Lung (tissue), 11 donors: ENCODE measurements at regions not wholly inside any gene's neighbourhood (a gene's known extent, or its start where the extent isn't known, plus 50 kb on each side); places are given as distances from the start of the nearest gene placed in this dataset.

Experiments
- ATAC-seq: fragments of 200-7000 bp; cut with Tn5 transposase; one replicate; pipeline ENCODE4 v1.9.1; 2020; ENCODE audit warnings: moderate number of reproducible peaks; ENCODE audit not compliant: insufficient read depth, low FRiP score
- DNase-seq, 3 donors: peaks; one replicate each; pipeline ENCODE4 v3.0.0-alpha.2; 2013 to 2017
- H3K27ac ChIP-seq, 2 donors: one replicate each; pipeline ENCODE4 v1.5.1; 2013; ENCODE audit warnings: mild to moderate bottlenecking in 2 of 2, moderate library complexity in 2 of 2, control low read depth in 1 of 2, inconsistent platforms in 1 of 2, low read depth in 1 of 2, low read length in 1 of 2
- H3K27me3 ChIP-seq, 3 donors: one replicate each; pipeline ENCODE4 v1.5.1; 2013; ENCODE audit warnings: low read length in 2 of 3; ENCODE audit not compliant: control insufficient read depth in 3 of 3, insufficient read depth in 3 of 3
- H3K36me3 ChIP-seq, 4 donors: one replicate each; pipeline ENCODE4 v1.5.1; 2013; ENCODE audit warnings: low read length in 4 of 4, mild to moderate bottlenecking in 1 of 4, moderate library complexity in 1 of 4; ENCODE audit not compliant: control insufficient read depth in 4 of 4, insufficient read depth in 4 of 4
- H3K4me1 ChIP-seq, 5 donors: one replicate each; pipeline ENCODE4 v1.5.1; 2013; ENCODE audit warnings: low read length in 5 of 5, mild to moderate bottlenecking in 2 of 5, moderate library complexity in 1 of 5; ENCODE audit not compliant: control insufficient read depth in 5 of 5, insufficient read depth in 5 of 5
- H3K4me3 ChIP-seq: one replicate; pipeline ENCODE4 v1.5.1; 2013; ENCODE audit warnings: mild to moderate bottlenecking, control low read depth, moderate library complexity
- H3K9ac ChIP-seq, 2 donors: one replicate each; pipeline ENCODE4 v1.5.1; 2013; ENCODE audit warnings: low read length in 2 of 2, control low read depth in 1 of 2; ENCODE audit not compliant: insufficient read depth in 1 of 2
- H3K9me3 ChIP-seq, 4 donors: one replicate each; pipeline ENCODE4 v1.5.1; 2013; ENCODE audit warnings: low read length in 3 of 4, mild to moderate bottlenecking in 1 of 4, moderate library complexity in 1 of 4; ENCODE audit not compliant: control insufficient read depth in 4 of 4, insufficient read depth in 3 of 4
- WGBS, 2 donors: extraction: QIAGEN DNeasy Blood & Tissue Kit; methylation state at CpG; one replicate each; pipeline ENCODE4 v1.1.7; 2013; 5-methylcytosine and 5-hydroxymethylcytosine counted together
- TF ChIP-seq, protein P1 (sequence below): IDR thresholded peaks from 2 replicates; pipeline ENCODE4 v1.5.1; 2012; ENCODE audit warnings: mild to moderate bottlenecking; ENCODE audit errors: control extremely low read depth, extremely low read depth
- donor health status: control.
- donor health status: control.
- donor health status: Bipolar disorder and iron deficiency.
- donor health status: healthy.
- donor health status: DM: yes; HTN: yes; CAD: no.

DNA sequence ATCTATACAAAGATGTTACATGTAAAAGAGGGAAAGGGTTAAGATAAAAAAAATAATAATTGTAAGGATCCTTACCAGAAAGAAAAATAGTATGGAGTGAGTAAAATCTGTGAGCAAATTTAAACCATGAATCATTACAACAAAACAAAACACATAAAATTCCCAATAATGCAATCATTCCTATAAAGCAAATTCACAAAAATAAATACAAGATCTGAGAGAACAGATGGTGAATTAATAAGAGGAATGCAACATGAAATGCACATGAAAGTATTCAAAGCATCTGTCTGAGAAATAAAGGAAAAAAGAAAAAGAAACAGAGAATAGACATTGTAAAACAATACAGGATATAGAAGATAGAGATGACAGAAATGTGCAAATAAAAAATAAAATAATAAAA is 681.5 kb upstream of the KLHL1 start:
- ATAC-seq: no peak

DNA sequence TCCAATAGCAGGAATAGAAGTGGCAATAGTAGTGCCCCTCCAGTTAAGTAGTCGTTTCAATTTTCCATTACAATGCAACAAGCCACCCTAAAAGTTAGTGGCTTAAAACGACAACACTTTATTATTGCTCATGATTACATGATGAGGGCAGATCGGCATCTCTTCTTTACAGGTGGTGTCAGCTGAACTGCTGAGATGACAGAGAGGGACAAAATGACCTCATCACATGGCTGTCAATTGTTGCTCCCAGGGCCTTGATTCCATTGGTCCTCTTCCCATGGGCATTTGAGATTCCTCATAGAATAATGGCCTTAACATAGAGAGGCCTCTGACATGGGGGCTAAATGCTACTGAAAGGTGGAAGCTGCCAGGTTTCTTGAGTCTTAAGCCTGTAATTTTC is 679.8 kb upstream of the KLHL1 start:
- H3K27ac ChIP-seq: no peak overlapping the region
- H3K9ac ChIP-seq: no peak overlapping the region
- ATAC-seq: no peak
- H3K27me3 ChIP-seq: no peaks in the 10 kb centered on the region
- no peak for DNase-seq
- no peaks in the 10 kb centered on the region for H3K9me3 ChIP-seq
- H3K36me3 ChIP-seq: no peaks in the 10 kb centered on the region
- H3K4me3 ChIP-seq: no peak overlapping the region
- 79 to 82% methylated on average over 3 of the region's 3 CpGs for WGBS, 2 donors
- H3K4me1 ChIP-seq: peaks cover 0 to 11% (median 0%) of the 10 kb centered on the region in 5 donors
- TF ChIP-seq, protein P1, sequence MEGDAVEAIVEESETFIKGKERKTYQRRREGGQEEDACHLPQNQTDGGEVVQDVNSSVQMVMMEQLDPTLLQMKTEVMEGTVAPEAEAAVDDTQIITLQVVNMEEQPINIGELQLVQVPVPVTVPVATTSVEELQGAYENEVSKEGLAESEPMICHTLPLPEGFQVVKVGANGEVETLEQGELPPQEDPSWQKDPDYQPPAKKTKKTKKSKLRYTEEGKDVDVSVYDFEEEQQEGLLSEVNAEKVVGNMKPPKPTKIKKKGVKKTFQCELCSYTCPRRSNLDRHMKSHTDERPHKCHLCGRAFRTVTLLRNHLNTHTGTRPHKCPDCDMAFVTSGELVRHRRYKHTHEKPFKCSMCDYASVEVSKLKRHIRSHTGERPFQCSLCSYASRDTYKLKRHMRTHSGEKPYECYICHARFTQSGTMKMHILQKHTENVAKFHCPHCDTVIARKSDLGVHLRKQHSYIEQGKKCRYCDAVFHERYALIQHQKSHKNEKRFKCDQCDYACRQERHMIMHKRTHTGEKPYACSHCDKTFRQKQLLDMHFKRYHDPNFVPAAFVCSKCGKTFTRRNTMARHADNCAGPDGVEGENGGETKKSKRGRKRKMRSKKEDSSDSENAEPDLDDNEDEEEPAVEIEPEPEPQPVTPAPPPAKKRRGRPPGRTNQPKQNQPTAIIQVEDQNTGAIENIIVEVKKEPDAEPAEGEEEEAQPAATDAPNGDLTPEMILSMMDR: no peak

More for the DNA sequence above, 681.5 kb upstream of the KLHL1 start:
- Histone ChIP-seq H3K36me3 (no peaks in the 10 kb centered on the region), H3K27ac (no peak overlapping the region), H3K4me3 (no peak overlapping the region), H3K4me1 (peaks cover 0 to 11% (median 0%) of the 10 kb centered on the region in 5 donors), H3K9me3 (no peaks in the 10 kb centered on the region), H3K27me3 (no peaks in the 10 kb centered on the region), H3K9ac (no peak overlapping the region)
- TF ChIP-seq, protein P1: no peak
- DNase-seq: no peak

DNA sequence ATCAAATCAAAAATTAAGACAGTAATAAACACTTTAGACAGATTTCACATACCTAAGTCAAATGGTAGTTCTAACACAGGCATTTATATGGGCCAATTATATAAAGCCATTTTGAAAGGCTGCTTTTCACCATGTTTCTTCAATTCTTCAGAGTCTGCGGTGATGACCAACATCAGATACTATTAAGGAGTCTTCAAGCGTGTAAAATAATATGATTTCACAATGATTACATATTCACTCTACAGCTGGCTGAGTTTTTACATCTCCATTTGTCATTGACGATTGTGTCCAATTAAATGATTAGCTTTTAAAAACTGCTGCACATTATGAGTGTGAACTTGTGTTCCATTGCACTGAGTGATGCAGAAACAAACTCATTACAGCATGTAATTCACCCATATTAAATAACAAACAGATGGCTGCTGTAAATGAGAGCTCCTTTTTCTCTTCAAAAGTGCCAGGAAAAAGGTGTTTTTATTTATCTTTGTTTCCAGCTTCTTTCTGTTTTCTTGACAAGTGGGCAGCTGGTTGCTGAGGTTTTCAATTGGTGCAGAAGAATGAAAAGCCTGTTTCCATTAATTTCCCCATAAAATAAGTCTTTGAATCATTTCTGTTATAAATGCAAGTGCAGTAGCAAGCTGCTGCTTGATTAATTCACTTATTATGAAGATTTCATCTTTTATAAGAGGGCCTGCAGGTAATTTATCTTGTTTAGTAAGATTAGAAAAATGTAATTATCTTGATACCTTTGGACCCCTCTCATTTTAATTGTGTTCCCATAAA is 676.1 kb upstream of the KLHL1 start:
- ATAC-seq (no peak), DNase-seq (no peak)
- Histone ChIP-seq H3K9ac (no peak overlapping the region), H3K4me3 (no peak overlapping the region), H3K9me3 (no peaks in the 10 kb centered on the region), H3K36me3 (no peaks in the 10 kb centered on the region), H3K27ac (no peak overlapping the region), H3K4me1 (peaks cover 0 to 11% (median 0%) of the 10 kb centered on the region in 5 donors), H3K27me3 (no peaks in the 10 kb centered on the region)
- TF ChIP-seq, protein P1: no peak
- 87 to 94% methylated on average over 3 of the region's 3 CpGs for WGBS, 2 donors
